ENCODE measurements at regions not wholly inside any gene's neighbourhood (a gene's known extent, or its start where the extent isn't known, plus 50 kb on each side); places are given as distances from the start of the nearest gene placed in this dataset.

DNA sequence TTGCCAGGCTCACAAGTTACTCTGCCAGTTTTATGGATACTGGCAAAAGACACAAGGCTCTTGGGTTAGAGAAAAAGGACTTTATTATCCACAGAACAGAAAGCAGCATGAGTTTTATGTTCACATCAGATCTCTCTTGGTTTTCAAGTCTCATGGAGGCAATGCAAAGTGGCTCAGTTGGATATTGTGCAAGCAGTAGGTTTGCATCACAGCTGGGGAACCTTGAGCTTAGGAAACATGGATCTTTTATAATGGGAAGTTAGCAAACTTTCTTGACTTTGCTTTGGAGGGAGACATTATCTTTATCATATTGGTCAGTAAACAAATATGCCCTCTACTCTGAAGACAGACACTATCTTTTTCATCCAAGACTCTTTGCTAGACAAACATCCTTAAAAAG is 109.2 kb upstream of the GRPR start:
- Histone ChIP-seq H3K4me3 (no peak overlapping the region), H3K9me3 (replicated peaks) (no peaks in the 10 kb centered on the region), H3K4me1 (replicated peaks) (no peaks in the 10 kb centered on the region), H3K36me3 (no peaks in the 10 kb centered on the region), H3K27ac (no peak overlapping the region), H3K27me3 (replicated peaks) (no peaks in the 10 kb centered on the region)
- DNase-seq (ENCODE audit: low read depth in 1 of 2, low spot score in 2 of 2) = no peak

DNA sequence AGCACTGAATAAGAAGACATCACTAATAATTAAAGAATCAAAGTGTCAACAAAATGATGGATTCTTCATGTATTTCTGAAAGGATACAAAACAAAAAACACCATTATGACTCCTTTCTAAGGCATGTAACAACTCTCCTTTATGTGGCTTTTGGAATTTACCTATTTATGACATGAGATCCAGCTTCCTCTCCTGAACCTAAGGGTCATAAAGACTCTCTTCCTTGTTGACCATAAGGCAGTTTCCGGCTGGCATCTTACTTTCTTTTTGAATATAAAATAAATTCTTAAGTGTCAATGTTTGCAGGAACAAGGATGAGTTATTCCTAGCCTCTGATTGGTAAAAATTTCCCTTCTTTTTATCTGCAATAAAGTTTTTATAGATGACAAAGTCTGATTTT is 111.1 kb upstream of the GRPR start:
- H3K36me3 ChIP-seq = no peaks in the 10 kb centered on the region
- H3K27me3 ChIP-seq (replicated peaks) = no peaks in the 10 kb centered on the region
- no peak overlapping the region for H3K27ac ChIP-seq
- no peaks in the 10 kb centered on the region for H3K4me1 ChIP-seq (replicated peaks)
- DNase-seq (ENCODE audit: low read depth in 1 of 2, low spot score in 2 of 2) = no peak
- no peaks in the 10 kb centered on the region for H3K9me3 ChIP-seq (replicated peaks)
- H3K4me3 ChIP-seq = no peak overlapping the region

DNA sequence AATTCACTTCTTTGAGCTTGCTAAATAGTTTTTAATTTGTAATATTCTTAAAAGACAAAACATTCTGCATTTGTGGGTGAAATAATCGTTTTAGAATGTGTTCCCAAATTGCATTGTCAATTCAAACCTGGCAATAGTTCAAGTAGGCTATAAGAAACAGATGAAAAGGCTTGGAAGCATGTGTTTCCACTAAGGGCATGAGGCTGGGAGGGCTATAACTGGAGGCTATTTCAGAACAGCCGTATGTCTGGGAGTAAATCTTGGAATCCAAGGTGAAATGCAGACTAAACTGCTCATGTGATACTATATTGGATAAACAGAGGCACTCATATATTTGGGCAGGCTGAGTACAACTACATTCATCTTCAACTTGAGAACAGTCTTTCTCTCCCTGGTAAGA is 117.4 kb upstream of the GRPR start:
- no peak overlapping the region for H3K27ac ChIP-seq
- H3K4me1 ChIP-seq (replicated peaks) = no peaks in the 10 kb centered on the region
- DNase-seq (ENCODE audit: low read depth in 1 of 2, low spot score in 2 of 2) = no peak
- no peak overlapping the region for H3K4me3 ChIP-seq
- H3K9me3 ChIP-seq (replicated peaks) = no peaks in the 10 kb centered on the region
- no peaks in the 10 kb centered on the region for H3K36me3 ChIP-seq
- no peaks in the 10 kb centered on the region for H3K27me3 ChIP-seq (replicated peaks)

DNA sequence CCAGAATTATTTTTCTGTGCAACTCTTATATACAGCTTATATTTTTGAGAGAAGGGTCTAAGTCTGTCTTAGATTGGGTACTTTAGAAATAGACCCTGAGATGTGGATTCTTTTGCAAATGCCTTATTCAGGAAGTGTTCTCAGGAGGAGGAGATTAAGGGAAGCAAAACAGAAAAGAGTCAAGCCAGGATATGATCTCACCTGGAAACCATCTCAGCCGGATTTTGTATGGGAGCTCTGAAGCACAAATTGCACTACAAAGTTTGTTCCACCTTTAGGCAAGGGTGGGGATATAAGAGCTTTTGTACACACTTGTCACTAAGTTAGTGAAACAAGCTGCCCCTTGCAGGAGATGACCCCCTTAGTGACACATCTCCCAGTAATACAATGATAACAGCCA is 121.2 kb upstream of the GRPR start:
- H3K9me3 ChIP-seq (replicated peaks) = no peaks in the 10 kb centered on the region
- no peaks in the 10 kb centered on the region for H3K27me3 ChIP-seq (replicated peaks)
- H3K36me3 ChIP-seq = no peaks in the 10 kb centered on the region
- no peak overlapping the region for H3K27ac ChIP-seq
- H3K4me3 ChIP-seq = no peak overlapping the region
- no peaks in the 10 kb centered on the region for H3K4me1 ChIP-seq (replicated peaks)
- no peak for DNase-seq (ENCODE audit: low read depth in 1 of 2, low spot score in 2 of 2)

DNA sequence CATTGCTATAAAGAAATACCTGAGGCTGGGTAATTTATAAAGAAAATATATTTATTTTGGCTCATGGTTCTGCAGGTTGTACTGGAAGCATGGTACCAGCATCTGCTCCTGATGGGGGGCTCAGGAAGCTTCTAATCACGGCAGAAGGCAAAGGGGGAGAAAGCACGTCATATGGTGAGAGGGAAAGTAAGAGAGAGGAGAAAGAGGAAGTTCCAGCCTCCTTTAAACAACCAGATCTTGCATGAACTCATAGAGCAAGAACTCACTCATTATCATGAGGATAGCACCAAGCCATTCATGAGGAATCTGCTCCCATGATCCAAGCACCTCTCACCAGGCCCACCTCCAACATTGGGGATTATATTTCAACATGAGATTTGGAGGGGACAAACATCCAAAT is 125.0 kb upstream of the GRPR start:
- Histone ChIP-seq H3K27ac (no peak overlapping the region), H3K27me3 (replicated peaks) (no peaks in the 10 kb centered on the region), H3K36me3 (no peaks in the 10 kb centered on the region), H3K4me1 (replicated peaks) (no peaks in the 10 kb centered on the region), H3K9me3 (replicated peaks) (no peaks in the 10 kb centered on the region), H3K4me3 (no peak overlapping the region)
- no peak for DNase-seq (ENCODE audit: low read depth in 1 of 2, low spot score in 2 of 2)

DNA sequence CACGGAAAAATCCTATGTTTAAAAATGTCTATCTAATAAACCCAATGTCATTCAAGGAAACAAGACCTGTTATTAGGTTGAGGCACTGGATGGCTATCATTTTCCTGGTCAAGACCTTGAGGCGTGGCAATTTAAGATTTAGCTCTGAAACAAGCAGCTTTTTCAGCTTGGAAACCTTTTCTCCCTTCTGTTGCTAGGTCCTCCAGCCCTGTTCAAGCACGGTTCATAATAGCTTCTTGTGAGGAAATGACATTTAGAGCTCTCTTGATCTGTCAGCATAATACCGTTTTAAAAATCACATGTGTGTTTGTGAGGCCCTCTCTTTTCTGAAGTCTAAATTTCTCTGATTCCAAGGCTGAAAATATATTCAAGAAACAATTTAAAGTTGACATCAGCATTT is 133.6 kb upstream of the GRPR start:
- H3K27me3 ChIP-seq (replicated peaks) = no peaks in the 10 kb centered on the region
- H3K4me3 ChIP-seq = no peak overlapping the region
- DNase-seq (ENCODE audit: low read depth in 1 of 2, low spot score in 2 of 2) = no peak
- H3K9me3 ChIP-seq (replicated peaks) = no peaks in the 10 kb centered on the region
- H3K4me1 ChIP-seq (replicated peaks) = peaks cover 12% of the 10 kb centered on the region
- H3K36me3 ChIP-seq = no peaks in the 10 kb centered on the region
- H3K27ac ChIP-seq = peak overlapping the region; percentile 39; the same call in 1 of the 2 replicates

DNA sequence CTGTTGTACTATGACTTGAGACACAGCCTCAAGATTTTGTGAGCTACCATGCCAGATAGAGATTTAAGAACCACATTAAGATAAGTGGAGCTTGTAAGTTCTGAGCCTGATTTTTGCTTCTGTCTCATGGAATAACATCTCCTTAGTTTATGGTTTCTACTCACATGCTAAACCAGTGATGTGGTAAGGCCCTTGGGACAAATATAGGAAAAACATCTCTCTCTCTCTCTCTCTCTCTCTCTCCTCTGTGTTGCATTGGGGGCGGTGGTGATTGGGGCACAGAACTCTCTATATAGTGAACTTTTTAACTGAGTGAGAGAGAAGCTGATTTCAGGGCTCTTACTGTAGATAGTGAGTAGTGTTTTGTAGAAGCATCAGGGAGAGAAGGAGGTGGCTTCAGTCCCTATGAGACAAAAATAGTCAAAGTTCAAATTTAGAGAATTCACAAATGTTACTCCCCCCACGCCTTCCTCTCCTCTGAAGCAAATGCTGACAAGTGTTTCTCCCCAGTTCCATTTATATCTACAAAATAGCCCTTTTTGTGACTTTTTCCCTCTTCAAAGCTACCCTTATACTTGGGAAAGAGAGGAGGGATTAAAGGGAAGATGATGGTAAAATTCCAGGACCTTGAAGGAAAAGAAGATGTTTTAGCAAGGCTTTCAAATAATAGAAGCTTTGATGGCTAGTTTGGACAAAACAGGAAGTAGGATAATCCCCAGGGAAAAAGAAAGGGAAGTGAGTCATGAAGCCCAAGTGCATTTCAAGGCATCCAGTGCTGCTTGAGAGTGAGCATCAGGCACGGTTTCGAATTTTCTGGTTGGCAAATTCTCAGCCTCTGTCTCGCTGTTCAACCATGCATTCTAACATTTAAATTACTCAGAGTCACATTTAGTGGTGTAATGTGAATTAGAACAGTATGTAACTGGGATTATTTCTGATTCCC is 134.3 kb upstream of the AP1S2 start:
- DNase-seq (ENCODE audit: low read depth in 1 of 2, low spot score in 2 of 2) = peak in 1 of 2 experiments; percentile 33
- Histone ChIP-seq H3K4me3 (no peak overlapping the region), H3K4me1 (replicated peaks) (peaks cover 12% of the 10 kb centered on the region), H3K36me3 (no peaks in the 10 kb centered on the region), H3K9me3 (replicated peaks) (no peaks in the 10 kb centered on the region), H3K27ac (peak overlapping the region; percentile 39; the same call in 1 of the 2 replicates), H3K27me3 (replicated peaks) (no peaks in the 10 kb centered on the region)

DNA sequence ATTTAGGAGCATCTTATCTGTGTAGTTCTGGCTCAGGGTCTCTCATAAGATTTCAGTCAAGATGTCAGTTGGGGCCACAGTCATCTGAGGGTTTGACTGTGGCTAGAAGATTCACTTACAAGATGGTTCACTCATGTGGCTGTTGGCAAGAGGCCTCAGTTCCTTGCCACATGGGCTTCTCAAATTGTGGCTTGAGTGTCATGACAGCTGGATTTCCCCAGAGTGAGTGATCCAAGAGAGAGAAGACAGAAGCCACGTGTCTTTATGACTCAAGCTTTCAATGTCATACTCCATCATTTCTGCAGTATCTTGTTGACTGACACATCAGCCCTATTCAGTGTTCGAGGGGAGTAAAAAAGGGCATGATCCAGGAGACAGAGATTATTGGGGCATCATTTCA is 131.3 kb upstream of the AP1S2 start:
- H3K4me1 ChIP-seq (replicated peaks) = peaks cover 12% of the 10 kb centered on the region
- DNase-seq (ENCODE audit: low read depth in 1 of 2, low spot score in 2 of 2) = no peak
- H3K9me3 ChIP-seq (replicated peaks) = no peaks in the 10 kb centered on the region
- no peak overlapping the region for H3K4me3 ChIP-seq
- no peak overlapping the region for H3K27ac ChIP-seq
- H3K27me3 ChIP-seq (replicated peaks) = no peaks in the 10 kb centered on the region
- H3K36me3 ChIP-seq = no peaks in the 10 kb centered on the region

DNA sequence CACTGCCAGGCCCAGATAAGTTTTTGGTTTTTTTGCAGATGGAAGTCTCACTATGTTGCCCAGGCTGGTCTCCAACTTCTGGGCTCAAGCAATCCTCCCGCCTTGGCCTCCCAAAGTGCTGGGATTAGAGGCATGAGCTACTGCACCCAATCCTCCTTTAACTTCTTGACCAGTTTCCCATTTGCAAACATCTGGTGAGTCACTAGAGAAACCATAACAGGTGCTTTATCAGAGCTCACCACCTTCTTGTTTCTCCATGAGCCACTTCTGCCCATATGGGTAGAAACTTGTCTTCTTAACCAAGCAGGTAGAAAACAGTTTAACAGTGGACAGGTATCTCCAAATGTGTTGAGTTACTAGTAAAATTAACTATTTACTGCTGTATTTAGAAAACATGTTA is 128.4 kb upstream of the AP1S2 start:
- no peak overlapping the region for H3K4me3 ChIP-seq
- no peak overlapping the region for H3K27ac ChIP-seq
- no peaks in the 10 kb centered on the region for H3K27me3 ChIP-seq (replicated peaks)
- no peaks in the 10 kb centered on the region for H3K9me3 ChIP-seq (replicated peaks)
- H3K36me3 ChIP-seq = no peaks in the 10 kb centered on the region
- no peak for DNase-seq (ENCODE audit: low read depth in 1 of 2, low spot score in 2 of 2)
- H3K4me1 ChIP-seq (replicated peaks) = no peaks in the 10 kb centered on the region

DNA sequence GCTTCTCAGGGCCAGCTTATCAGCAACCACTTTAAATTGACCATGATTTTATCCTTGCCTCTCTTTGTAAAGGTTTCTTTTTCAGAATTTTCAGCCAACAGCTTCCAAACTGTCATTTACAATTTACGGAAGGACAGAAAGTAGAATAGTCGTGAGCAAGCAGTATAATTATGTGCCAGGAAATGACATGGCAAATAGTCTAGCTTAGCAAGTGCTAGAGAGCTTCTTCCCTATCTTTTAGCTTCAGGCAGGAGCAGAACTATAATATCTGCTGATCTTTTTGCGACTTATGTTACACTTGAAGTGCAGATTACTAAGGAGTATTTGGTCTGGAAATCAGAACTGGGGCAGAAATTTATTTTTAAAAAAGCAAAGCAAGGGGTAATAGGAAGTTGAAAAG is 123.0 kb upstream of the AP1S2 start:
- Histone ChIP-seq H3K9me3 (replicated peaks) (no peaks in the 10 kb centered on the region), H3K36me3 (no peaks in the 10 kb centered on the region), H3K27ac (no peak overlapping the region), H3K27me3 (replicated peaks) (no peaks in the 10 kb centered on the region), H3K4me1 (replicated peaks) (no peaks in the 10 kb centered on the region), H3K4me3 (no peak overlapping the region)
- no peak for DNase-seq (ENCODE audit: low read depth in 1 of 2, low spot score in 2 of 2)

DNA sequence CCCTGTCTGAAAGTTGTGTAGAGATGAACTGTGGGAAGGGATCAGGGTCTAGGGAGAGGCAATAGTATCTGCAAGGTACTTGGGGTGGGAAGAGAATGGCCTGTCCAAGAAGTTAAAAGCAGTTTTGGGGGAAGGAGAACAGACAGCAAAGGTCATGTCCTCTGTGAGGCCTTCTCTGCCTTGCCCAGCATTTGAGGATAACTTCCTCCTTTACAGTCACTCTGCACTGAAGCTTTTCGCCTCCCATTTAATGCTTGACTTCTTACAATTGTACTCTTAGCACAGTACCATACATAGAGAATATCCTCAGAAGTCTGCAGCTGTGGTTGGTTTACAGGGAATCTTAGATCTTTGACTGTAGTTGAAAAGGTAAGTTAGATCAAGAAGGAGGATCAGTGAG is 121.8 kb upstream of the AP1S2 start:
- H3K27ac ChIP-seq = no peak overlapping the region
- no peaks in the 10 kb centered on the region for H3K4me1 ChIP-seq (replicated peaks)
- H3K9me3 ChIP-seq (replicated peaks) = no peaks in the 10 kb centered on the region
- no peaks in the 10 kb centered on the region for H3K36me3 ChIP-seq
- DNase-seq (ENCODE audit: low read depth in 1 of 2, low spot score in 2 of 2) = no peak
- no peaks in the 10 kb centered on the region for H3K27me3 ChIP-seq (replicated peaks)
- no peak overlapping the region for H3K4me3 ChIP-seq

DNA sequence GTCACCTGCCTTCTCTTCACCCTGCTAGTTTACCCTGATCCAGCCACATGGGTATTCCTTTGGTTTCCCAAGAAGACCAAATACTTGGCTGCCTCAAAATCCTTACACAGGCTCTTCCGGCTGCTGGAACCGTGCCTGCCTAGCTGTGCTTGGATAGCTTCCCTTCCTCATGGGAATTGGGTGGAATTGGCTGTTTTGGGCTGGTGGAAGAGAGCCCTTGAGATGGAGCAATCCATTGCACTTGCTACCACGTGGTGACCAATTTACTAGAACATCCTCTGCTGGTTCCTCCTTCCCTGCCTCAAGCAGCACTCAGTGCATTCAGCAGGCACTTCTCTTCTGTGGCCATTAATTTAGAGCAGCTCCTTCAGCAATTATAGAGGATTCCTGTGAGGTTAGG is 119.3 kb upstream of the AP1S2 start:
- H3K27me3 ChIP-seq (replicated peaks) = no peaks in the 10 kb centered on the region
- no peak overlapping the region for H3K4me3 ChIP-seq
- no peak for DNase-seq (ENCODE audit: low read depth in 1 of 2, low spot score in 2 of 2)

DNA sequence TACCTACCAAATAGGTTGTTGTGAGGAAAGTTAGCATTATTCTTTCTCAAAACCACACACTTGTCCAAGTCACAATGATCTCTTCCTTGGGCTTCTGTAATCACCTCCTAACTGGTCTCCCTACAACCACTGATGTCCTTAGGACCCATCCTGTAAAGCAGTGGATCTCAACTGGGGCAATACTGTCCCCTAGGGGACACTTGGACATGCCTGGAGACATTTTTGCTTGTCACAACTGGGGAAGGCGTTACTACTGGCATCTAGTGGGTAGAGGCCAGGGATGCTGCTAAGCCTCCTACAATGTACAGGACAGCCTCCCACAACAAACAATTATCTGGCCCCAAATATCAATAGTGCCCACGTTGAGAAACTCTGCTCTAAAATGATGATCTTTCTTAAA is 118.7 kb upstream of the AP1S2 start:
- Histone ChIP-seq H3K4me3 (no peak overlapping the region), H3K9me3 (replicated peaks) (no peaks in the 10 kb centered on the region), H3K27me3 (replicated peaks) (no peaks in the 10 kb centered on the region), H3K4me1 (replicated peaks) (no peaks in the 10 kb centered on the region), H3K36me3 (no peaks in the 10 kb centered on the region), H3K27ac (no peak overlapping the region)
- DNase-seq (ENCODE audit: low read depth in 1 of 2, low spot score in 2 of 2) = peak; percentile 30 to 39

More for the DNA sequence above, 119.3 kb upstream of the AP1S2 start:
- no peak overlapping the region for H3K27ac ChIP-seq
- no peaks in the 10 kb centered on the region for H3K36me3 ChIP-seq
- H3K4me1 ChIP-seq (replicated peaks) = no peaks in the 10 kb centered on the region
- H3K9me3 ChIP-seq (replicated peaks) = no peaks in the 10 kb centered on the region

DNA sequence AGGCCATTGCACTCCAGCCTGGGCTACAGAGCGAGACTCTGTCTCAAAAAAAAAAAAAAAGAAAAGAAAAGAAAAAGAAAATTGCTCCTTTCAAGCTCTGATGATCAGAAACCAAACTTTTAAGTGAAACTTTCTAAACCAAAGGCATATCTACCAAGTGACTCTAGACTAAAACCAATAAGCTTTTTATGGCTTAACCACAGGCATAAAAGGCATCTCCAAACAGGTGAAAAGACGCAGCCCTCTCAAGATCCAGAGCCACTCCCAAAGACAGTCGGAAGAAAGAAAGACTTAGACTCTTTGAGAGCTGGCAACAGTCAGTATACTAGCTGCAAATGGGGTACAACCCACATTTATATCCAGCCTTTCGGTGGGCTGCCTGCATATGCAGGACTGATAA is 117.1 kb upstream of the AP1S2 start:
- DNase-seq (ENCODE audit: low read depth in 1 of 2, low spot score in 2 of 2) = no peak
- H3K9me3 ChIP-seq (replicated peaks) = no peaks in the 10 kb centered on the region
- H3K4me1 ChIP-seq (replicated peaks) = no peaks in the 10 kb centered on the region
- H3K36me3 ChIP-seq = no peaks in the 10 kb centered on the region
- no peak overlapping the region for H3K4me3 ChIP-seq
- H3K27me3 ChIP-seq (replicated peaks) = no peaks in the 10 kb centered on the region
- H3K27ac ChIP-seq = no peak overlapping the region

DNA sequence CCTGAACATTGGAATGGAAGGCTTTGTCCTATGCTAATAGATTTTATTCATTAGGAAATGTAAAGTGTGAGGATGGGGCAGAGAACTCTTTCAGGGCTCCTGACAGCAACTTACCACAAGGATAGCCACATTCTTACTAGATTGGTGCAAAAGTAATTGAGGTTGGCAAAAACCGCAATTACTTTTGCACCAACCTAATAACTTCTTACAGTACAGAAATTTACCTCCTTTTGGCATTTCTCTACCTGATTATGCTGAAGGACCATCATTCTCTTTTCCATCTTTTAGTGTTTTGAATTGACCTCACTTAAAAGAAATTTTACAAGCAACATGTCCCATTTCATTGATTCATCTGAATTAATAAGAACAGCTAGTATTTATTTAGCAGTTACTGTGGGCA is 109.2 kb upstream of the AP1S2 start:
- Histone ChIP-seq H3K27me3 (replicated peaks) (no peaks in the 10 kb centered on the region), H3K36me3 (no peaks in the 10 kb centered on the region), H3K4me3 (no peak overlapping the region), H3K9me3 (replicated peaks) (no peaks in the 10 kb centered on the region), H3K4me1 (replicated peaks) (no peaks in the 10 kb centered on the region), H3K27ac (no peak overlapping the region)
- DNase-seq (ENCODE audit: low read depth in 1 of 2, low spot score in 2 of 2) = no peak

Data from SJSA1 (cell line).